SK-N-DZ (cell line): ENCODE measurements at regions not wholly inside any gene's neighbourhood (a gene's known extent, or its start where the extent isn't known, plus 50 kb on each side); places are given as distances from the start of the nearest gene placed in this dataset.

Experiments used
- DNase-seq: peaks from one replicate; pipeline ENCODE4 v3.0.0-alpha.2; 2015; ENCODE audit warnings: low spot score

GRCh38 chr16:73711406-73712080, 585.1 kb upstream of the PSMD7 start:
- no peak for DNase-seq

- no peak for DNase-seq
Observed at GRCh38 chr16:73710526-73710925, 586.1 kb upstream of the PSMD7 start.

- DNase-seq: no peak
Observed at GRCh38 chr16:73707863-73708262, 588.8 kb upstream of the PSMD7 start.

GRCh38 chr16:73703891-73704290, 592.7 kb upstream of the PSMD7 start:
- DNase-seq: no peak

- DNase-seq: no peak
Observed at GRCh38 chr16:73697336-73697735, 599.3 kb upstream of the PSMD7 start.

- no peak for DNase-seq
Observed at GRCh38 chr16:73692861-73693260, 603.8 kb upstream of the PSMD7 start.

- DNase-seq: no peak
Observed at GRCh38 chr16:73683804-73684203, 612.8 kb upstream of the PSMD7 start.

GRCh38 chr16:73672135-73672534, 624.2 kb upstream of the ZFHX3 start:
- no peak for DNase-seq

GRCh38 chr16:73670836-73671820, 623.2 kb upstream of the ZFHX3 start:
- DNase-seq: no peak

- DNase-seq: no peak
Observed at GRCh38 chr16:73669535-73670274, 621.8 kb upstream of the ZFHX3 start.

- no peak for DNase-seq
Observed at GRCh38 chr16:73663720-73664119, 615.8 kb upstream of the ZFHX3 start.

- DNase-seq: no peak
Observed at GRCh38 chr16:73636196-73636595, 588.3 kb upstream of the ZFHX3 start.

- no peak for DNase-seq
Observed at GRCh38 chr16:73629011-73629410, 581.1 kb upstream of the ZFHX3 start.

GRCh38 chr16:73617738-73618137, 569.8 kb upstream of the ZFHX3 start:
- DNase-seq: no peak

GRCh38 chr16:73616770-73617169, 568.8 kb upstream of the ZFHX3 start:
- no peak for DNase-seq

GRCh38 chr16:73616166-73616753, 568.3 kb upstream of the ZFHX3 start:
- peak; percentile 60 for DNase-seq

GRCh38 chr16:73615071-73615940, 567.4 kb upstream of the ZFHX3 start:
- no peak for DNase-seq

- no peak for DNase-seq
Observed at GRCh38 chr16:73614131-73614530, 566.2 kb upstream of the ZFHX3 start.

- DNase-seq: no peak
Observed at GRCh38 chr16:73610605-73611156, 562.8 kb upstream of the ZFHX3 start.

GRCh38 chr16:73610160-73610559, 562.2 kb upstream of the ZFHX3 start:
- DNase-seq: no peak
